OCI-LY1 (cell line): ENCODE measurements at regions not wholly inside any gene's neighbourhood (a gene's known extent, or its start where the extent isn't known, plus 50 kb on each side); places are given as distances from the start of the nearest gene placed in this dataset.
"Not testable (repeated sequence)": the region's sequence is repeated elsewhere in the genome, so short reads cannot be mapped to it uniquely, and the experiment has no call there.

ENCODE experiments used
- H2AFZ ChIP-seq: fragments of 200-600 bp; sonication (generic), shearing (Covaris generic); 2 replicates; pipeline ENCODE4 v1.6.0; 2014; ENCODE audit warnings: antibody characterized with exemption, mild to moderate bottlenecking, low read length
- H3F3A ChIP-seq: fragments of 200-600 bp; sonication (generic), shearing (Covaris generic); 2 replicates; pipeline ENCODE4 v1.6.0; 2014; ENCODE audit warnings: mild to moderate bottlenecking, antibody characterized with exemption, low read length, moderate library complexity; ENCODE audit not compliant: insufficient read depth
- H3K27ac ChIP-seq: fragments of 200-600 bp; sonication (generic); 2 replicates; pipeline ENCODE4 v1.5.1; 2014; ENCODE audit warnings: low read length, mixed run types, mild to moderate bottlenecking, low read depth; ENCODE audit not compliant: poor library complexity, severe bottlenecking
- H3K27me3 ChIP-seq: fragments of 200-600 bp; sonication (generic); 2 replicates; pipeline ENCODE4 v1.6.0; 2014; ENCODE audit warnings: antibody characterized with exemption, mild to moderate bottlenecking, low read length, moderate library complexity; ENCODE audit not compliant: insufficient read depth
- H3K36me3 ChIP-seq: fragments of 200-600 bp; sonication (generic); 2 replicates; pipeline ENCODE4 v1.6.1; 2014; ENCODE audit warnings: mild to moderate bottlenecking, antibody characterized with exemption, low read length, moderate library complexity, mixed read lengths; ENCODE audit not compliant: insufficient read depth
- H3K4me1 ChIP-seq: fragments of 200-600 bp; sonication (generic); 2 replicates; pipeline ENCODE4 v1.5.1; 2014; ENCODE audit warnings: mild to moderate bottlenecking, low read length, moderate library complexity; ENCODE audit not compliant: insufficient read depth, severe bottlenecking
- H3K4me2 ChIP-seq: fragments of 200-600 bp; sonication (generic), shearing (Covaris generic); 2 replicates; pipeline ENCODE4 v1.6.1; 2014; ENCODE audit warnings: low read length
- H3K4me3 ChIP-seq: fragments of 200-600 bp; sonication (generic); 2 replicates; pipeline ENCODE4 v1.5.1; 2014; ENCODE audit warnings: low read length, low read depth, mild to moderate bottlenecking, mixed read lengths; ENCODE audit not compliant: poor library complexity, severe bottlenecking
- H3K79me2 ChIP-seq: fragments of 200-600 bp; shearing (Covaris generic); 2 replicates; pipeline ENCODE4 v1.6.1; 2016; ENCODE audit warnings: mixed run types, low read length, mixed read lengths; ENCODE audit not compliant: insufficient read depth
- H3K9ac ChIP-seq: fragments of 200-600 bp; sonication (generic), shearing (Covaris generic); 2 replicates; pipeline ENCODE4 v1.6.1; 2014; ENCODE audit warnings: mild to moderate bottlenecking, low read length, mixed read lengths
- H3K9me2 ChIP-seq: fragments of 200-600 bp; sonication (generic), shearing (Covaris generic); 2 replicates; pipeline ENCODE4 v1.6.1; 2014; ENCODE audit warnings: low read depth, mild to moderate bottlenecking, low read length, mixed read lengths
- H3K9me3 ChIP-seq: fragments of 200-600 bp; shearing (Covaris generic); 2 replicates; pipeline ENCODE4 v1.6.1; 2014; ENCODE audit warnings: low read length, mixed read lengths
- H4K20me1 ChIP-seq: fragments of 200-600 bp; sonication (generic), shearing (Covaris generic); 2 replicates; pipeline ENCODE4 v1.6.0; 2016; ENCODE audit warnings: mild to moderate bottlenecking, low read length; ENCODE audit not compliant: insufficient read depth
- CTCF ChIP-seq: fragments of 200-600 bp; sonication (generic), shearing (Covaris generic); IDR thresholded peaks from 2 replicates; pipeline ENCODE4 v1.5.1; 2017; ENCODE audit warnings: mild to moderate bottlenecking, antibody characterized with exemption, low read length, moderate library complexity, mixed read lengths
- EZH2 ChIP-seq: fragments of 200-600 bp; sonication (generic), shearing (Covaris generic); IDR thresholded peaks from 2 replicates; pipeline ENCODE4 v1.8.0; 2017; ENCODE audit warnings: borderline replicate concordance, mixed run types, mild to moderate bottlenecking, antibody characterized with exemption, low read length, moderate library complexity, mixed read lengths

DNA sequence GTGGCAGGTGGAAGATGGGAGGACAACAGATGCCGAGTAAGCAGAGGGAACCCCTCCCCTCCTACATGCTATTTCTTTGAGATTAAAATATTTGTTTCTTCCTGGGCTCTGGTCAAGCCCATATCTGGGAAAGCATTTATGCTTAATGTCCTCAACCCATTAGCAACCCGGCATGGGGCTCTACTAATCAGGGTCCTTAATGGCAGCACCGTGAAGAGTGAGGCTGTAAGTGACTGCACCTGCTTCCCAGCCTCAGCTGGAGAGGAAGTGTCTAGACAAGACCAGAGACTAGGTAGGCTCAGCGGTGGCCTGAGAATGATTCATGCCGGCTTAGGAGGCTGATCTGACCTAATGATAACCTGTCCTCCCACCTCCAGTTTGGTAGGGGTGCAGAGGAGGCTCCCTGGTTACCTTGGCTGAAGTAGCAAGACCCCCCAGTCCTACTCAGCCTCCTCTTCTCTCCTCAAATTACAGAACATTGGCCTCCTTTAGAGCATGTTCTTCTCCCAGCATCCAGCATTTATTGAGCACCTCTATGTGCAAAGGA, 61.3 kb upstream of the HSPA9 start:
- Histone ChIP-seq H3K9me3 (no peaks in the 10 kb centered on the region), H3F3A (no peaks in the 10 kb centered on the region), H3K4me2 (no peak overlapping the region), H3K36me3 (no peaks in the 10 kb centered on the region), H3K27me3 (0 out of 2 replicates have a peak, but pooled peaks cover 8% of the 10 kb centered on the region), H3K4me3 (no peak overlapping the region), H2AFZ (no peak overlapping the region), H3K79me2 (no peaks in the 10 kb centered on the region), H3K27ac (no peak overlapping the region), H4K20me1 (no peaks in the 10 kb centered on the region), H3K4me1 (peaks cover 4% of the 10 kb centered on the region), H3K9me2 (no peaks in the 10 kb centered on the region), H3K9ac (no peak overlapping the region)
- no peak for TF ChIP-seq CTCF

- Histone ChIP-seq H3K9me3 (no peaks in the 10 kb centered on the region), H3F3A (no peaks in the 10 kb centered on the region), H3K9ac (no peak overlapping the region), H3K36me3 (no peaks in the 10 kb centered on the region), H3K4me1 (peaks cover 4% of the 10 kb centered on the region), H3K79me2 (no peaks in the 10 kb centered on the region), H3K9me2 (no peaks in the 10 kb centered on the region), H2AFZ (no peak overlapping the region), H3K27me3 (0 out of 2 replicates have a peak, but pooled peaks cover 8% of the 10 kb centered on the region), H3K27ac (no peak overlapping the region), H3K4me3 (no peak overlapping the region), H4K20me1 (no peaks in the 10 kb centered on the region), H3K4me2 (no peak overlapping the region)
- TF ChIP-seq CTCF (no peak), EZH2 (no peak)
Measured at GRCh38 chr5:138635708-138636107, 60.5 kb upstream of the HSPA9 start.

DNA sequence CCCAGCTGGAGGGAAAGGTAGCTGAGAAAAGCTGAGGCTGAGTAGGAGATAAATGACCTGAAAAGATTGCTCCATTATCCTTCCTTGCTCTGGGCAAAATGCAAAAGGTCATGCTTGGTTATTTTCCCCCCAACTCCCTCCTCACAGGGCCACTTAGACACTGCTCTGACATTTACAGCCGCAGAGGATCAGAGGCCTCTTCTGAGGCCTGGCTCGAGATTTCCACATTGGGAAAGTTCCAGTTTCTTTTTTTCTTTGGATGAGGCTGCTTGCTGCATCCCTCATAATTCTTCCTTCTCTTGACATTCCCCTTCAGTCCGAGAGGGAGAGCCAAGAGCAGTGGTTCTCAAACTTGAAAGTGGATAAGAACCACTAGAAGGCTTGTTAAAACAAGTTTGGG, 60.1 kb upstream of the HSPA9 start:
- Histone ChIP-seq H3K4me2 (no peak overlapping the region), H3K4me3 (no peak overlapping the region), H3K27ac (no peak overlapping the region), H3K9ac (no peak overlapping the region), H3K36me3 (no peaks in the 10 kb centered on the region), H3F3A (no peaks in the 10 kb centered on the region), H3K9me3 (no peaks in the 10 kb centered on the region), H3K79me2 (no peaks in the 10 kb centered on the region), H3K4me1 (peaks cover 4% of the 10 kb centered on the region), H4K20me1 (no peaks in the 10 kb centered on the region), H2AFZ (no peak overlapping the region), H3K9me2 (no peaks in the 10 kb centered on the region), H3K27me3 (0 out of 2 replicates have a peak, but pooled peaks cover 6% of the 10 kb centered on the region)
- TF ChIP-seq EZH2 (no peak), CTCF (no peak)

- H3K9me3 ChIP-seq, H3K4me2 ChIP-seq, H4K20me1 ChIP-seq, H3K4me1 ChIP-seq, H3F3A ChIP-seq, H3K27me3 ChIP-seq, H3K4me3 ChIP-seq, H3K9ac ChIP-seq, H3K36me3 ChIP-seq, H2AFZ ChIP-seq, H3K9me2 ChIP-seq, H3K79me2 ChIP-seq, H3K27ac ChIP-seq: not testable (repeated sequence)
Measured at GRCh38 chr5:138634804-138635203, 59.6 kb upstream of the HSPA9 start.
